Spleen (tissue), 11 donors: ENCODE measurements at regions not wholly inside any gene's neighbourhood (a gene's known extent, or its start where the extent isn't known, plus 50 kb on each side); places are given as distances from the start of the nearest gene placed in this dataset.

Experiments
- DNase-seq: peaks from one replicate; pipeline ENCODE4 v3.0.0-alpha.2; 2020
- H3K27ac ChIP-seq, 8 donors: fragments of 200-600 bp; sonication (generic) in 7 of 8; 1 replicate in 4 of 8; 2 replicates in 4 of 8; pipeline versions ENCODE4 v1.5.0 to v1.8.0; 2016 to 2021; ENCODE audit warnings: inconsistent platforms in 4 of 8, mild to moderate bottlenecking in 4 of 8, moderate library complexity in 1 of 8
- H3K27me3 ChIP-seq, 7 donors: fragments of 200-600 bp; sonication (generic) in 6 of 7; replicated peaks in 1 of 7; 1 replicate in 4 of 7; 2 replicates in 3 of 7; pipeline versions ENCODE4 v1.5.0 to v1.8.0; 2016 to 2021; ENCODE audit warnings: inconsistent platforms in 3 of 7, mild to moderate bottlenecking in 1 of 7
- H3K36me3 ChIP-seq, 6 donors: fragments of 200-600 bp; sonication (generic) in 5 of 6; 1 replicate in 4 of 6; 2 replicates in 2 of 6; pipeline versions ENCODE4 v1.5.0 to v1.8.0; 2016 to 2021; ENCODE audit warnings: inconsistent platforms in 2 of 6
- H3K4me1 ChIP-seq, 6 donors: fragments of 200-600 bp; sonication (generic) in 5 of 6; 1 replicate in 3 of 6; 2 replicates in 3 of 6; pipeline versions ENCODE4 v1.5.0 to v1.8.0; 2016 to 2021; ENCODE audit warnings: inconsistent platforms in 3 of 6
- H3K4me3 ChIP-seq, 8 donors: fragments of 200-600 bp; sonication (generic) in 7 of 8; 1 replicate in 4 of 8; 2 replicates in 4 of 8; pipeline versions ENCODE4 v1.5.0 to v1.8.0; 2016 to 2021; ENCODE audit warnings: inconsistent platforms in 4 of 8, mild to moderate bottlenecking in 4 of 8, moderate library complexity in 2 of 8
- H3K9me3 ChIP-seq, 8 donors: fragments of 200-600 bp; sonication (generic) in 7 of 8; 1 replicate in 4 of 8; 2 replicates in 4 of 8; pipeline versions ENCODE4 v1.5.0 to v1.8.0; 2016 to 2021; ENCODE audit warnings: inconsistent platforms in 4 of 8
- POLR2A ChIP-seq, 3 donors: fragments of 450-650 bp; IDR thresholded peaks; one replicate each; pipeline ENCODE4 v1.5.1; 2017; ENCODE audit warnings: antibody characterized with exemption in 3 of 3, mild to moderate bottlenecking in 1 of 3
- POLR2AphosphoS5 ChIP-seq, 3 donors: sonication (generic); formaldehyde crosslinking; IDR thresholded peaks; one replicate each; pipeline ENCODE4 v1.5.1; 2017; ENCODE audit warnings: antibody characterized with exemption in 3 of 3
- WGBS, 5 donors: extraction: QIAGEN DNeasy Blood & Tissue Kit in 3 of 5; methylation state at CpG; one replicate each; pipeline versions ENCODE4 v1.1.5 to v1.1.7; 2013 to 2018; 5-methylcytosine and 5-hydroxymethylcytosine counted together
- intact Hi-C: fragments of 100-400 bp; cut with DNase I; formaldehyde crosslinking; loops from one replicate; pipeline ENCODE4 v1.15.0; 2023; ENCODE audit warnings: low total_unique reads
- TF ChIP-seq, protein P1 (sequence below), 11 experiments: fragments of 200-600 bp in 7 of 11; fragments of 450-650 bp in 4 of 11; sonication (generic) in 4 of 11; IDR thresholded peaks in 8 of 11; conservative IDR thresholded peaks in 3 of 11; 1 replicate in 7 of 11; 2 replicates in 4 of 11; pipeline versions ENCODE4 v1.4.0 to v1.8.0; 2016 to 2021; ENCODE audit warnings: antibody characterized with exemption in 11 of 11, inconsistent platforms in 4 of 11, mild to moderate bottlenecking in 1 of 11
- donor health status: healthy with polysubstance abuse.
- donor health status: DM: no; HTN: no; CAD: no; lungs with moderate emphysema.
- donor health status: DM: no; HTN: no; CAD: no.
- donor health status: Bipolar disorder and iron deficiency.
- donor health status: healthy.
- donor health status: DM: no; HTN: no; CAD: no.
- donor health status: DM: yes; HTN: yes; CAD: no.

GRCh38 chr15:68503213-68503612, 71.2 kb upstream of the ITGA11 start:
- WGBS, 5 donors = 83 to 96% (median 86%) methylated on average over 2 to 7 of the region's 7 CpGs
- Histone ChIP-seq H3K27ac (no peak overlapping the region), H3K36me3 (no peaks in the 10 kb centered on the region), H3K4me3 (no peak overlapping the region), H3K4me1 (no peaks in the 10 kb centered on the region), H3K27me3 (peaks cover 0 to 5% (median 0%) of the 10 kb centered on the region in 7 donors), H3K9me3 (no peaks in the 10 kb centered on the region)
- no peak for TF ChIP-seq POLR2AphosphoS5 (IDR thresholded peaks at IDR 0.05)
- intact Hi-C loops = no loop called here
- DNase-seq = no peak

DNA sequence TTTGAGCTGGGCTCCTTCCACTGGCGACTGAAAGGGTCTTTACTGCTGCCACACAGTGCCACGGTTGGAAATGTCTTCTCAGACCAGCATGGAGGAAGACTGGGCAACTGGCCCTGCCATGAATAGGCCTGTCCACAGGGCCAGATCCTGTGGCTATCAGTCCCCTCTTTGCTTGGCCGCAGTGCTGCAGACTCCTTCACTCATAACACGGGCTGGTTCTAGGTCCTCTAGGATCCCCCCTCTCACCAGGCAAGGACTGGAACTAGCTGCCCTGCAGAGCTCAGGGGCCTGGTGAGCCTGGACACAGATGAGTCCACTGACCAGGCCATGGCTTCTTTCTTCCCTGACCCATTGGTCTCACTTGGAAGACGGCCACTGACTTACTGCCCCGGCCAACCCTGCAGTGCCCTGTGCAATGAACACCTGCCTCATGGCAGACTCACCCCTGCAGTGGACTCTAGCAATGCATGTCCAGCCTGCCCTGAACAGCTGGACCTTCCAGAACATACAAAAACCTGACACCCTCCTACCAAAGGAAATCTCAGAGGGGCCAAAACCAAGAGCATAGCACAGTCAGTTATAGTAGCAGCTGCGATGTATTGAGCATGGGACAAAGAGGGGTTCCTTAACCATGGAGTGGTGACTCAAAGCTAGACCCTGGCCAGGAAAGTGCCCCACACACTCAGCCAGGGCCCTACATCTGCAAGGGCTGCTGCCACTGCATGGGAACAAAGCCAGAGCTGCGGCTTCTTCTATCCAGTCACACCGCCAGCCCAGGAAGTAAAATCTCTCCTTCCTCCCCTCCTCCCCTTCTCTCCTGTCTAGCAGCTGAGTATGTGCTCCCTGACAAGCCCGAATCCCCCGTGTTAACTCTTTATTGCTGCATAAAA, 72.1 kb upstream of the ITGA11 start:
- Histone ChIP-seq H3K9me3 (no peaks in the 10 kb centered on the region), H3K4me3 (no peak overlapping the region), H3K27ac (no peak overlapping the region), H3K4me1 (no peaks in the 10 kb centered on the region), H3K36me3 (no peaks in the 10 kb centered on the region), H3K27me3 (peaks cover 0 to 5% (median 0%) of the 10 kb centered on the region in 7 donors)
- TF ChIP-seq, protein P1, sequence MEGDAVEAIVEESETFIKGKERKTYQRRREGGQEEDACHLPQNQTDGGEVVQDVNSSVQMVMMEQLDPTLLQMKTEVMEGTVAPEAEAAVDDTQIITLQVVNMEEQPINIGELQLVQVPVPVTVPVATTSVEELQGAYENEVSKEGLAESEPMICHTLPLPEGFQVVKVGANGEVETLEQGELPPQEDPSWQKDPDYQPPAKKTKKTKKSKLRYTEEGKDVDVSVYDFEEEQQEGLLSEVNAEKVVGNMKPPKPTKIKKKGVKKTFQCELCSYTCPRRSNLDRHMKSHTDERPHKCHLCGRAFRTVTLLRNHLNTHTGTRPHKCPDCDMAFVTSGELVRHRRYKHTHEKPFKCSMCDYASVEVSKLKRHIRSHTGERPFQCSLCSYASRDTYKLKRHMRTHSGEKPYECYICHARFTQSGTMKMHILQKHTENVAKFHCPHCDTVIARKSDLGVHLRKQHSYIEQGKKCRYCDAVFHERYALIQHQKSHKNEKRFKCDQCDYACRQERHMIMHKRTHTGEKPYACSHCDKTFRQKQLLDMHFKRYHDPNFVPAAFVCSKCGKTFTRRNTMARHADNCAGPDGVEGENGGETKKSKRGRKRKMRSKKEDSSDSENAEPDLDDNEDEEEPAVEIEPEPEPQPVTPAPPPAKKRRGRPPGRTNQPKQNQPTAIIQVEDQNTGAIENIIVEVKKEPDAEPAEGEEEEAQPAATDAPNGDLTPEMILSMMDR (IDR thresholded peaks at IDR 0.05 in 8 of 11, conservative IDR thresholded peaks at IDR 0.05 in 3 of 11) = no peak
- TF ChIP-seq POLR2A (IDR thresholded peaks at IDR 0.05) (no peak), POLR2AphosphoS5 (IDR thresholded peaks at IDR 0.05) (no peak)
- intact Hi-C loops = no loop called here
- no peak for DNase-seq
- WGBS, 5 donors = 56 to 67% (median 62%) methylated on average over 9 to 11 of the region's 11 CpGs

- H3K4me1 ChIP-seq = no peaks in the 10 kb centered on the region
- peaks cover 0 to 5% (median 0%) of the 10 kb centered on the region in 7 donors for H3K27me3 ChIP-seq
- intact Hi-C loops = no loop called here
- no peak overlapping the region for H3K4me3 ChIP-seq
- WGBS, 5 donors = 51 to 75% (median 62%) methylated on average over 8 of the region's 8 CpGs
- TF ChIP-seq POLR2AphosphoS5 (IDR thresholded peaks at IDR 0.05) = no peak
- TF ChIP-seq, protein P1 (IDR thresholded peaks at IDR 0.05 in 8 of 11, conservative IDR thresholded peaks at IDR 0.05 in 3 of 11) = no peak
- DNase-seq = no peak
- no peaks in the 10 kb centered on the region for H3K9me3 ChIP-seq
- H3K36me3 ChIP-seq = no peaks in the 10 kb centered on the region
- no peak overlapping the region for H3K27ac ChIP-seq
These were observed 72.8 kb upstream of the ITGA11 start for GRCh38 chr15:68504681-68505170.

DNA sequence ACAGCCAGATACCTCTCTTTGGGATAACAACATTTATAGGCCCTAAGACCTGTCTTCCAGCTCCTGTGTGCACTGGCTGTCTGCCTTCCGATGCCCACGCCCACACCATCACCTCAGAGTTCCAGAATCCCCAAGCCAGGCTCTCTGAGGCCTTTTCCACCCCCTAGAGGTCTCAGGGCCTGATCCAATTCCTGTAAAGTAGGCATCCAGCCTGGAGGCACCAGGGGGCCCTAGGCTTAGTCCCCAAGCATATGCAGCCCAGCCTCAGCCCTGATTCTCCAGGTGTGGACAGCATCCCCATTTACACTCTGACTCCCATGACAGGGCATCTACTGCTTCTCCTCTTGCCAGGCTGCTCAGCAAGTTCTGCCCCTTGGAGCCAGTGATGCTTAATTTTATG, 72.7 kb upstream of the CORO2B start:
- intact Hi-C loops = no loop called here
- Histone ChIP-seq H3K27me3 (peaks cover 0 to 5% (median 0%) of the 10 kb centered on the region in 7 donors), H3K4me3 (no peak overlapping the region), H3K9me3 (no peaks in the 10 kb centered on the region), H3K36me3 (no peaks in the 10 kb centered on the region), H3K27ac (no peak overlapping the region), H3K4me1 (no peaks in the 10 kb centered on the region)
- DNase-seq = no peak
- TF ChIP-seq POLR2AphosphoS5 (IDR thresholded peaks at IDR 0.05) = no peak
- no peak for TF ChIP-seq POLR2A (IDR thresholded peaks at IDR 0.05)
- TF ChIP-seq, protein P1 (IDR thresholded peaks at IDR 0.05 in 8 of 11, conservative IDR thresholded peaks at IDR 0.05 in 3 of 11) = no peak
- WGBS, 5 donors = 78 to 90% (median 85%) methylated on average over 2 of the region's 2 CpGs
